PFSK-1 (cell line): ENCODE measurements at regions not wholly inside any gene's neighbourhood (a gene's known extent, or its start where the extent isn't known, plus 50 kb on each side); places are given as distances from the start of the nearest gene placed in this dataset.

Experiments
- POLR2AphosphoS5 ChIP-seq: IDR thresholded peaks from 2 replicates; pipeline ENCODE4 v1.6.1; 2012; ENCODE audit warnings: low read depth, mild to moderate bottlenecking, control low read depth, low read length, moderate library complexity
- TF ChIP-seq, protein P1 (sequence below), 2 experiments: IDR thresholded peaks; 2 replicates each; pipeline versions ENCODE4 v1.6.1 to v1.8.0; 2011 to 2012; ENCODE audit warnings: low read depth in 2 of 2, low read length in 2 of 2, control low read depth in 1 of 2, inconsistent platforms in 1 of 2, mild to moderate bottlenecking in 1 of 2, moderate library complexity in 1 of 2; ENCODE audit not compliant: insufficient read depth in 1 of 2

DNA sequence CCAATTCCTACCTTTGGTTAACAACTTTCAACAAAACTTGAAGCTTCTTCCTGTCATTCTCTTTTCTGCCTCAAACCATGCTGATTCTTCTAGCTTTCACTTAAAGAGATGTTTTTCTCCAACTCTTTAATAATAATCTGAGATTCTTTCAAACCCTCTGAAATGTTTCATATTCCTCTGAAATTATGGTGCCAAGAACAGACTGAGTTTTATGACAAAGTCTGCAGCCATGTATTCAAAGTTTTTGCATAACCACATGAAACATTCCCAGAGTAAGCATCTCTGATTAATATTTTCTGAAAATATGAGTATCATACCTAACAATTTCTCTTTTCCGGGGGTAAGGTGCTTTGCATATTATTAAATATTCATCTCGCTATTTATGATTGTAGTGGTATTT is 59.1 kb upstream of the DCN start:
- TF ChIP-seq POLR2AphosphoS5 = no peak
- TF ChIP-seq, protein P1, sequence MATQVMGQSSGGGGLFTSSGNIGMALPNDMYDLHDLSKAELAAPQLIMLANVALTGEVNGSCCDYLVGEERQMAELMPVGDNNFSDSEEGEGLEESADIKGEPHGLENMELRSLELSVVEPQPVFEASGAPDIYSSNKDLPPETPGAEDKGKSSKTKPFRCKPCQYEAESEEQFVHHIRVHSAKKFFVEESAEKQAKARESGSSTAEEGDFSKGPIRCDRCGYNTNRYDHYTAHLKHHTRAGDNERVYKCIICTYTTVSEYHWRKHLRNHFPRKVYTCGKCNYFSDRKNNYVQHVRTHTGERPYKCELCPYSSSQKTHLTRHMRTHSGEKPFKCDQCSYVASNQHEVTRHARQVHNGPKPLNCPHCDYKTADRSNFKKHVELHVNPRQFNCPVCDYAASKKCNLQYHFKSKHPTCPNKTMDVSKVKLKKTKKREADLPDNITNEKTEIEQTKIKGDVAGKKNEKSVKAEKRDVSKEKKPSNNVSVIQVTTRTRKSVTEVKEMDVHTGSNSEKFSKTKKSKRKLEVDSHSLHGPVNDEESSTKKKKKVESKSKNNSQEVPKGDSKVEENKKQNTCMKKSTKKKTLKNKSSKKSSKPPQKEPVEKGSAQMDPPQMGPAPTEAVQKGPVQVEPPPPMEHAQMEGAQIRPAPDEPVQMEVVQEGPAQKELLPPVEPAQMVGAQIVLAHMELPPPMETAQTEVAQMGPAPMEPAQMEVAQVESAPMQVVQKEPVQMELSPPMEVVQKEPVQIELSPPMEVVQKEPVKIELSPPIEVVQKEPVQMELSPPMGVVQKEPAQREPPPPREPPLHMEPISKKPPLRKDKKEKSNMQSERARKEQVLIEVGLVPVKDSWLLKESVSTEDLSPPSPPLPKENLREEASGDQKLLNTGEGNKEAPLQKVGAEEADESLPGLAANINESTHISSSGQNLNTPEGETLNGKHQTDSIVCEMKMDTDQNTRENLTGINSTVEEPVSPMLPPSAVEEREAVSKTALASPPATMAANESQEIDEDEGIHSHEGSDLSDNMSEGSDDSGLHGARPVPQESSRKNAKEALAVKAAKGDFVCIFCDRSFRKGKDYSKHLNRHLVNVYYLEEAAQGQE (IDR thresholded peaks at IDR 0.05; ENCODE audit: insufficient read depth in 1 of 2, low read depth in 2 of 2, low read length in 2 of 2) = no peak
